IPS-NIHi7 (cell line): ENCODE measurements at regions not wholly inside any gene's neighbourhood (a gene's known extent, or its start where the extent isn't known, plus 50 kb on each side); places are given as distances from the start of the nearest gene placed in this dataset.
A peak's percentile ranks its signal among the peaks of the same experiment; 100 is the strongest.
"Not testable (repeated sequence)": the region's sequence is repeated elsewhere in the genome, so short reads cannot be mapped to it uniquely, and the experiment has no call there.

Source experiments
- DNase-seq: peaks from one replicate; pipeline ENCODE4 v3.0.0; 2012; ENCODE audit warnings: mixed read lengths; ENCODE audit errors: extremely low spot score

DNA sequence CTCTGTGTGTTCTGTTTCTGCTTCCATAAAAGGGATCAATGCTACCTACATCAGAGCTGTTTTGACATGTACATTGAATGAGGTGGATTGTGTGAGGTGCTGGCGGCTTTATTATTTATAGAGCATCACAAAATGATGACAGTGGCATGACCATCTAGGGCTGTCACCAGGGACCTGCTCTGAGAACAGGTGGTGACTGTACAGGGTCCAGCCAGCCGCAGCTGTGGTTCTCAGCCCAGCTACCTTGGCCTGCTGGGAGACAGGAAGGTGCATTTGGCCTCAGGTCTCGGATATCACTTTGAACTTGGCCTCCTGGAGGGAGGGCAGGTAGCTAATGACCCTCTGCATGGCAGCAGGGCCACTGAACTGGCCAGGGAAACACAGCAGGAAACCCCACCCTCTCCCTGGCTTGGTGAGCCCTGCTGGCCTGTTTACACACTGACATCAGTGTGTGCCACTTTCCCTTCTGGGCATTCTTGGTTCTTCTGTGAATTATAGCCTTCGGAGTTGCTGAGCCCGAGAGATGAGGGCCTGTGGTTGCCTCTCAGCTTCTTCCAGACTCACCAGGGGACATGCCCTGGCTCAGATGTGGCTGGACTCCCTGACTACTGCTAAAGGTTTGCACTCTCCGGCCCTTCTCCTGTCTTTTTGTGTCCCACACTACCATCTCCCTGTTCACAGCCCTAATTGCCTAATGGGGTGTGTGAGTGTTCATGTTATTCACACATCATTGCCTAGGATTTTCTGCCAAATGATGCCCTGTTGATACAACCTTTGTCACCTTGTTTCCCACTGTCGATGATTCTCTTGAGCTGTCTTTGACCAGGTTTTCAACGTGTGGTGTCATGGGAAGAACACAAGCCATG, 109.2 kb upstream of the RAB12 start:
- no peak for DNase-seq

DNA sequence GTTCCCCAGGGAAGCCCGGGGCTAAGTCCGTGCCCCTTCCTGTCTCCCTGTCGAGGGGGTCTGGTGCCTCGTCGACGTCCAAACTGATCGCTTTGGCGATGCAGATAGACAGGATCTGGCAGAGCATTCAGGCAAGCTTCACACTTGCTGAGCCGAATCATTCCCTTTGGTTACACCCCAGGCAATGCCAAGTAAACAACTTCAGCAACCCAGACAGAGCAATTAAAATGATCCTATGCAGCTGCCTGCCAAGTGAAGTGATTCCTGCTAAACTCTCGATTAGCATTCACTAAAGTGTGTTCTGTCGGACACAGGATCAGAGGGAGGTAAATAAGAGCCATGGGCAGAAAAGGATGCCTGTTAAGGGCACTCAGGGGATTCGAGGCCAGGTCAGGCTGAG, 108.2 kb upstream of the RAB12 start:
- no peak for DNase-seq

DNA sequence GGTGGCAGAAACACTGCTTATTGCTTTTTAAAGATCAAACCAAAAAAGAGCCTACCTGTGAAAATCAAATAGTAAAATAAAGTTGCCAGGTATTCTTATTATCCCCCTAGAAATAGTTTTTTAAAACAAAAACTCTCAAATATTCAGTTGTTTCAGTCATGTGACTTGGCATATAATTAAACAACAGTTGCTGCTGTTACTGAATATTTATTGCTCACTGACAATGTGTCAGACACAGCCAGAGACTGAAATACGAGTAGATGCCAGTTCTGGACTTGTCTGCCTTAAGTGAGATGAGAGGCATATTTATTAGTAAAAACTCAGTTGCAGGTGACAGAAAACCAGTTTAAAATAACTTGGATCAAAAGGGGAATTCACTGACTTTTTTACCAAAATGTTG, 106.0 kb upstream of the RAB12 start:
- no peak for DNase-seq

DNA sequence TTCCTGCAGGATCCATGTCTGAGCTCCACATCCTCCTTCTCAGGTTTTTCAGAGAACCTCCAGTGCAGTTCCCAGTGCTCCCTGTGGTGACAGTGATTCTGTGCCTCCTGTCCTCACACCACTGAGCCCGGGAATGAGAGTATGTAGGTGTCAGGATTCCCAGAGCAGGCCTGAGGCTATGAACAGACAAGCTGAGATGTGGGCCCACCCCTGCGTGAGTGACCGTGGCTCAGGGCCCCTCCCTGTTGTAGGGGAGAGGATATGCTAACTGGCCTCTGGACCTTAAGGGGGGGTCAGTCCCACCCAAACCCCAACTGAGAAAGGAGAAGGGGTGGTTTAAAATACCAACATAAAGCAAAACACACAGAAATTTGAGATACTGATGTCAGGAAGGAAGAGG, 104.8 kb upstream of the RAB12 start:
- no peak for DNase-seq

DNA sequence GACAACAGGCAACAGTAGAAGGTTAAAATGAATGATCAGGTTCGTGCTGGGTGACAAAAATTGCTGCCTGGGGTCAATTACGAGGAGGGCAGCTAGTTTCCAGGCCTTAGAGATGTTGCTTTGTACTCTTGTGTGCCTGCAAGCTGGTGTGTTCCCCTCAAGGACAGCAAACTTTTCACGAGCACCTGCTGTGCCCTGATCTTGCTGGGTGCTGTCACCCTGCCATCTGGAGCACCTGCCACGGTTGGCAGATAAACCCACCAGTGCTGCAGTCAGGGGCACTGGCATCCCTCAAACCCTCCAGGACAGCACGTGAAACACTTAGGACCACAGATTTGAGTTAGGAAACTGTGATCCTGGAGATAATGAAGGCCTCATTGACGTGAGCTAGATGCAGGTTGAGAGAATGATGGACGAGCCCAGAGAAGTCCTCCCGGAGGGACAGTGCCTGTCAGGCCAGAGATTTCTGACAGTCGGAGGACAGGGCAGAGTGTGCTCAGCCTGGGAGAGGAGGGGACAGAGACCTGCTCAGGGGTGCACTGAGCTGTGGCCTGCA, 104.3 kb upstream of the RAB12 start:
- DNase-seq, result no peak

DNA sequence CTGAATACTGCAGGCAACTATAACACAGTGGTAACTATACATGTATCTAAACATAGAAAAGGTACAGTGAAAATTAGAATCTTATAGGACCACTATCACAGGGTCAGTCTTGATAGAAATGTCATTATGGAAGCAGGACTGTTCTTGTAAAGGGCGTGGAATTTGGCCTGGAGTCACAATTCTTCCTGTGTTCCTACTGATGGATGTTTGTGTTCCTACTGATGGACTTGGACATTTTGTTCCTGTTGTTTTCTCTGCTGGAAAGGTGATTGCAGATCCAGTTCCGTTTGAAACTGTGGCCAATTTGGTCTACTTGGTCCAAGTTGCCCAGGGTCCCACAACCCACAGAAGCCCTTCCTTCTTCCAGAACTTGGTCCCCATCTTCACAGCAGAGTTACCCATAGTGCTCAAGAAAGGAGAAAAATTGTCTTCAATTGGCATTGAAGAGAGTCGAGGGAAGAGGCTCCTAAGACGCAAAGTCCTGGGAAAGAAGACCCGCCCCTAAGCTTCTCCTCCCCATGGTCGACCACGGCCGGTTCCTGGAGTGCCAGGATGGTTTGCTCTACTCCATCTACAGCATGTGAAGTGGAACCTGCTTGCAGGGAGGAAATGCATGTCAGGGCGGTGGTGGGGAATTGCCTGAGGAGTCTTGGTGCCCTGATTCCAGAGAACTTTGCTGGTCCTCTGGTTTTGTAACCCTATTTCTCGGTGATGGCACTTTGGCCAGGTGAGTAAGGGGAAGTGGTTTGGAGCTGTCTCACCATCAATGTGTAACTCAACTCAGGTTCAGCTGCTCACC, 102.8 kb upstream of the RAB12 start:
- no peak for DNase-seq

DNA sequence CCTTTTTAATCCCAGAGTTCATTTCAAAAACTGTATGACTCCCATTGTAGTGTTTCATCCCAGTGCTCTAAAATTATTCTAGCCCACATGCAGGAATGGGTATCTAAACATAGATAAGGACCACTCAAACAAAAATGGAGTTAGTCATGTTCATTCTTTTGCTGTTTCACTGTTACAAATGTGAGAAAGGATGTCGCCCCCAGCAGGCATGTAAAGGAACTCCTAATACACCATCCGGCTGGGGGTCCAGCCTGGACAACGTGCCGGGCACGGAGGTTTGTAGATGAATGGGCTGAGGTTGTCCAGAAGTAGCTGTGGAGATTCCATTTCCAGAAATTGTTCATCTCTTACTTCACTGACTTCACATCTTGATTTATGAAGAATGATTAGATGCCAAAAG, 101.9 kb upstream of the RAB12 start:
- DNase-seq, result peak; percentile 32

DNA sequence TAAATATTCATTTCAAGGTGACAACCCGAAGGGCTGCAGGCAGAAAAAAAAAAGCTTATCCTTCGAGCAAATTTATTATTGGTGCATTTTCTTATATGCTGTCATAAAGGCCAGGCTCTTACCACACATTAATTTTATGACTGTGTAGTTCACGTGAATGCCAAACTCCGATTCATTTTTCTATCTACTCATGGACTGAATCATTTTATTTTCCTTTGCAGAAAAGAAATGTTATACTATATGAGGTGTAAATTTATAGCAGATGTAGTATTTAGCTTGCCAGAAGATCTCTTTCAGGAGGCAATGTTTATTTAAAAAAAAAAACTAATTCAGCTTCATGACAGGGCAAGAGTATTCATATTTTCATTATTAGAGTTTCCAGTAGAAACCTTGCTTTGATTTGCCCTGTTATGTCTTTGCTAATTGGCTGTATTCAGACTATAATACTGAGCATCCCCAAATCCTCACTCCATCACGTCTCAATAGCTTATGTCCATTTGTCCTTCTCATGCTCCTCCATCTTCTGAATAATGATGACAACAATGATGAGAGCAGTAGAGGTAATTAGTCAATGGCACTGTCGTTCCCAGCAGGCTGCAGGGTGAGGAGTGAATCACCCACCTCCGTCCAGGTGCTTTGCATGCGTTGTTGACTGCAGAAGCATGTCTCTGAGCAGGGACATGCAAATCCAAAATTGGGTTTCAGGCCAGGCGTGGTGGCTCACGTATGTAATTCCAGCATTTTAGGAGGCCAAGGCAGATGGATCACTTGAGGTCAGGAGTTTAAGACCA, 101.1 kb upstream of the RAB12 start:
- DNase-seq, result no peak

DNA sequence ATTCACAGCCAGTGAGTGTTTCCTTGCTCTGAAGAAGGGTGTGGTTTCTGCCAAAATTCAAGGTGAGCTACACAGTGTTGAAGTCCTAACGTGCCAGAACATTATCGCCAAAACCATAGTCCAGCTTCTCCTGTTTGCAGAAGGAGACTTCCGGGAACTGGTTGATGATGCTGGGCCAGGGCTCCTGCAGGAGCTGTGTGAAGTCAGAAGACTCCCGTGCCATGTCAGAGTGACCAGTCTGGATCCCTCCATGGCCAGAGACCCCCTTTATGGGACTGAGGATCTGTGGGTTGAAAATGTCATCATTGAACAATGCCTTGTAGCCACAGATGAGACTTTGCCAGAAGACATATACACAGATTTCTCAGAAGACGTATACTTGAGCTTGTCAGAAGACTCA, 96.0 kb upstream of the RAB12 start:
- DNase-seq, result no peak

DNA sequence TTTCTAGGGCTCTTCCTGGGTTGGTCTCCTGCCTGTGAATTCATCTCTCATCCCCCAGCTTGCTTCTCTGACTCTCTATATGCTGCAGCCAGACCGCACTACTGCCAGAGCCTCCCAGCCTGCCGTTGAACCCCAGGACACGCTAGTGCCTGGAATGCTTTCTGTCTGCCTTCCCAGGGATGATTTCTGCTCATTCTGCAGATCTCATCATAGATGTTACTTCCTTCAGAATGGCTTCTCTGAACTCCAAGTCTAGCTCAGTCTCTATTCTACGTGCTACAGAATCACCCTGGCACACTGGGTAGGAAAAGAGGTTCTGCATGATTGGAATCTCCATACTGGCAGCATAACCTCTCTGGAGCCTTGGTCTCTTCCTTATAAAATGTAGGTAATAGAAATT, 94.8 kb upstream of the RAB12 start:
- no peak for DNase-seq

DNA sequence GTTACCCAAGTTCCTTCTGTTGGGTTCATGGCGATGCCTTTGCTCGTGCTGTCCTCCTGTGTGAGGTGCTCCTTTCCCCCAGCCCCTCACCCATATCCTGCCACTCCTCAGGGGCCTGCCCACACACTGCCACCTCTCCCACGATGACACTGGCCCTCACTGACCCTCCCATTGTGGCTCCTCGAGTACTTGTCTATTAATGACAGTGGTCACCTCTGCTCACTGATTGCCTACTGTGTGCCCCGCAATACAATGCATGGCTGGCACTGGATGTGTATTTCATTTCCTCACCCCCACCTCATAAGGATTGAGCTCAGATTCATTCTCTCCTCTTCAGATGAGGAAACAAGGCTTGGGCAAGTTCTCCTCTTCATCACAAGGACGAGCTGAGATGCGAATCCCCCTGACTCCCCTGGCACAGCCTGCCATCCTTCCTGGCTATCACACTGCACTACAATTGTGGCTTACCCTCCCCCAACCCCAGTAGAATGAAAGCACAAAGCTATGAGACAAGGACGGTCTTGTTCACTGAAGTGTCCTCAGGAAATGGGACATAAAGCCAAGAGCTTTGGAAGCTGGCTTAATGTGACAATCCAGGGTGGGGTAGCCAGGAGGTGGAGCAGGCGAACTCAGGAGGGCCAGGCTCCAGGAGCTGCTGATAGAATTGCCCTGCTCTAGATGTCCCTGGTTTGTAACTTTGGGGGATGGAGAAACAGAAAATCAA, 93.9 kb upstream of the RAB12 start:
- DNase-seq, result no peak

DNA sequence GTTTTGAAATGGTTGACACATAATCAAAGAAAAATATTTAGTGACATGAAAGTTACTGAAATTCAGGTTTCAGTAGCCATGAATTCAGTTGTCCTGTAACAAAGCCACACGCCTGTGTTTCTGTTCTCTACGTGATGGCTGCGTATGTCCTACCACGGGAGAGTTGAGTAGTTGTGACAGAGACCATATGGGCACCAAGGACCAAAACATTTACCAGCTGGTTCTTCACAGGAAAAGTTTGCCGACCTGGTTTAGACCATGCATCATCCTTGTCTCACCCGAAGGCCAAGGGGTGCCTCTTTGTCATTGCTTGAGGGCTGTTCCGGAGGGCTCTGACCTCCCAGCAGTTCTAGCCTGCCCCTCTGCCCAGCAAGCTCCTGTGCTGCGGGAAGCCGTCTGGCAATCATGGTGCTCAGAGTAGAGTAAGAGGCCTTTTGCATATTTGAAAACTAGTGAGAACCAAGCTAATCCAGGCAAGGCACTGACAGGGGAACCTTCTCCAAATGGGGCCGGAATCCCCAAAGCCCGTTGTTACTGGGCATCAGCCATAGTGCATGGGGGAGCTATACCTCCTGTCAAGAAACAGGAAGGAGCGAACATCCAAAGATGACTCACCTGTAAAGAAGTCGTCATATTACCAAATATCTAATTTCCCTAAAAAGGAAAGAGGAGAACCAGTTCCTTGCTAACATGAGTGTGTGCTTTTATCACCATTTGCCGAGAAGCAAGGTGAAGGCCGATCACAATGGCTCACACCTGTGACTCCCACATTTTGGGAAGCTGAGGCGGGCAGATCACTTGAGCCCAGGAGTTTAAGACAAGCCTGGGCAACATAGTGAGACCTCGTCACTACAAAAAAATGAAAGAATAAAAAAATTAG, 92.6 kb upstream of the RAB12 start:
- DNase-seq, result no peak

DNA sequence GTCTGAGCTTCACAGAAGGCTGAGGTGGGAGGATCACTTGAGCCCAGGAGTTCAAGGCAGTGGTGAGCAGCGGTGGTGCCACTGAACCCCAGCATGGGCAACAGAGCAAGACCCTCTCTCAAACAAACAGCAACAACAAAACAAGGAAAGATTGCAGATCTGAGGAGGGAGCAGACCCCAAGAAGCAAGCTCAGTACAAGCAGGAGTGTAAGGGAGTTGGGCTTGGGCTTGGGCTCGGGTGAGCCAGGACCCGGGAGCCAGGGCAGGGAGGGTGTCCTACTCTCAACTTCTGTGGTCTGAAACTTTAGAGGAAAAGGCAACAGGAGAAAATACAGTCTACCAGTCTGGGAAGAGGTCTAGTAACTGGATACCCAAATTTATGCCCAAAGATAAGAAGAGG, 92.0 kb upstream of the RAB12 start:
- DNase-seq, result no peak

DNA sequence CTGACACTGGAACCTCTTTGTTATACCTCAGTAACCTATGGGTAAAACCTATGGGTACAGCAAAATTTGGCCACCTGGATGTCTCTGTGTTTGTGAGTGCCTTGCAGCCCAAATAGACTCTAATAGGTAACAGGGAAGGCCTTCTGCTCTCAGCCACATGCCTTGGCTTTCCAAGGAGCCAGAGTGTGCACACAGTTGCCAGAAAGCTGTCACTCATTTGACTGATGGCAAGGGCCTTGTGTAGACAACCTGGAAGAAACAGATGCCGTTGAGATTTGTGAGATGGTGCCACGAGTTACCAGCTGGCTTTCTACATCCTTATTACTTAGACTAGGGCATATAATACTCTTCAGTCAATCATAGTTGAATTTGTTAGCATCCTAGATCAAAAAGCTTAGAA, 90.1 kb upstream of the RAB12 start:
- no peak for DNase-seq

DNA sequence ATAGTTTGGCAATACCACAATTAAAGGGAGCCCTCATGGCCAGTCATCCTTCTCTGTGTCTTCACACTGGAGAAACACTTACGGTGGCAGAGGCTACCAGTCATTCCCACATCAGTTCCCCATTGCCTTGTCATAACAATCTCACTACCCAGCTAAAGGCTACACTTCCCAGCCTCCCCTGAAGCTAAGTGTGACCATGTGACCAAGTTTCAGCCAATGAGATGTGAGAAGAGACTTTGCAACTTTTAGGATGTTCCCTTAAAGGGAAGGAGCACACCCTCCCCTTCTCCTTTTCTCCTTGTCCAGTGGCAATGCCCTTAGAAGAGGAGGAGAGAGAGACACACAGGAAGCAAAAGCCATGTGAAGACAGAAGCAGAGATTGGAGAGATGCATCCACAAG, 89.0 kb upstream of the RAB12 start:
- DNase-seq, result no peak

DNA sequence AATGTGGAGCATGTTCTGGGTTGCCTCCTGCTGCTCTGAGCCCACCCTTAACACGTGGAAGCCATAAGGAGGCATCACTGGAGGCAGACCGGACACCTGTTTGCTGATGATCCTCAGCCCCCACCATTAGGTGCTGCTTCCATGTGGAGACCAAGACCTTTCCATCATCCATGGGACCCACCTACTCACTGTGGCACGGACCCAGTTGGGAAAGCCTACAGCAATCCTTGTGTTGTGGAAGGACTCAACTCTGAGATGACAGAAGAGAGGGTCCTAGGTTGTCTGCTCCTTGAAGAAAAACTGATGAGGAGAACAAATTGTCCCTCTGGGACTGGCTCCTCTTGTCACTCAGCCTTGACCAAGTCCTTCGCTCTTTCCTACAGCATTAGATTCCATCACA, 86.5 kb upstream of the RAB12 start:
- no peak for DNase-seq

DNA sequence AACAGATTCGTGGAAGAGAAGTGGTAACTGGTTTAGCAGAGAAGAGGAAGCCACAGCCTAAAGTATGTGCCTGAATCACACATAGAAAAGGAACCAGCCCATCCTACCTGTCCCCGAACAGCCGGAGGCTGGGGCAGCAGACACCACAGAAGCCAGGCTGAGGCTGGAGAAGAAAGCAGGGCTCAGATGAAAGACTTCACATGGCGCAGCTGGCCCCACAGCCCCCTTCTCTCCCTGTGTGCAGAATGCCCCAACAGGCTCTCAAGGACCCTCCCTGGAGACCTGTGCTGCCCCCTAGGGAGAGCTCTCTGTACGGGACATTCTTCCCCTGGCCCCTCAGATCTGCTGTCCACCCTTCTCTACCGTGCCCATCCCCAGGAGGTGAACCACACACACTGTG, 83.5 kb upstream of the RAB12 start:
- DNase-seq, result peak; percentile 76

DNA sequence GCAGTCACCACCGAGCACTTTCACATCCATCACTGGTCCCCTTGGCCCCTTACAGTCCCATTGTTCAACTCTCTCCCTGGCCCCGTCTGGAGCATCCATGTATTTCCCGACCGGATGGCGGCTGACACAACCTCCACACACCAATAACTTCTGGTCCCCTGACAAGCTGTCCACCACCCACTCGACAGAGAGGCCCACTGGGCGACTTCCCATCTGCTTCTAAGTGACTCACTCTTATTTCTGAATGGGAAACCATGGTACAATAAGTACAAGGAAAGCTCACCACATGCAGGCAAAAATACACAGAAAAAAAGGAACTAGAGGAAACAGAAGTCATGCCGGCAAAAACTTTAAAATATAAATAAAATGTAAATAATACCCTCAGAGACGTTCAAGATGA, 82.9 kb upstream of the RAB12 start:
- no peak for DNase-seq

DNA sequence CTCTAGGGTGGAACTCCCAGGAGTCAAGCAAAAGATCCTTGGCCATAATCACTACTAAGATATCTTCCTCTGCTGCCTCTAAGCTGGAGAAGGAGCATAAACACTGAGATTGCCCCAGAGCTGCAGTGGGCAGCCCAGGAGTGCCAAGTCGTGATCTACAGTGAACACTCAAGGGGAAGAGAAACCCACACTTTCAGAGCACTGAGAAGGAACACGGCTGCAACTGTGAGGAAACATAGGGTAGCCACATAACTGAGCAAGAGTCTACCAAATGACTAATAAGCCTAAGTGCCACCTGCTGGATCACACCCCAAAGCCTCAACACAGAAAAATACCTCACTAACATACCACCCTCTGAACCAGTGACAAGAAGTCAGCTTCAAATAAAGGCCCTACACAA, 79.6 kb upstream of the RAB12 start:
- no peak for DNase-seq

DNA sequence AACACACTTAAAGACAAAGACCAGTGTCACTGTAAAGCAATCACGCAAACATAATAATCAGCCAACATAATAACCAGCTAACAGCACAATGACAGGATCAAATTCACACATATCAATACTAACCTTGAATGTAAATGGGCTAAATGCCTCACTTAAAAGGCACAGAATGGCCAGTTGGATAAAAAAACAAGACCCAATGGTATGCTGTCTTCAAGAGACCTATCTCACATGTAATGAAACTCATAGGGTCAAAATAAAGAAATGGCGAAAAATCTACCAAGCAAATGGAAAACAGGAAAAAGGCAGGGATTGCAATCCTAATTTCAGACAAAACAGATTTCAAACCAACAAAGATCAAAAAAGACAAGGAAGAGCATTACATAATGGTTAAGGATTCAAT, 78.2 kb upstream of the RAB12 start:
- not testable (repeated sequence) for DNase-seq
